HCT116 (cell line): ENCODE measurements at regions not wholly inside any gene's neighbourhood (a gene's known extent, or its start where the extent isn't known, plus 50 kb on each side); places are given as distances from the start of the nearest gene placed in this dataset.

Experiments
- ATAC-seq: fragments of 200-7000 bp; cut with Tn5 transposase; 2 replicates; pipeline ENCODE4 v1.9.1; 2020; ENCODE audit warnings: mild to moderate bottlenecking, moderate library complexity
- BruUV-seq: library from RNA; stranded (reverse); fragments of 400-500 nt; replicated peaks from 2 replicates; lab custom pipeline; 2021; lab: Mats Ljungman, UMichigan
- CTCF ChIA-PET: fragments of 300-600 bp; sonication (Branson Sonifier 250); formaldehyde crosslinking; loops from one replicate; lab custom pipeline; 2021; ENCODE audit warnings: antibody characterized with exemption; lab: Charles Lee
- POLR2A ChIA-PET: fragments of 300-600, 350-600 bp; sonication (Branson Sonifier 250); formaldehyde crosslinking; loops from one replicate; lab custom pipeline; 2021; ENCODE audit warnings: antibody characterized with exemption; lab: Charles Lee
- RAD21 ChIA-PET, 2 experiments: fragments of 300-600 bp; sonication (Branson Sonifier 250); formaldehyde crosslinking; loops; one replicate each; lab custom pipeline; 2023; ENCODE audit warnings: low total read pairs in 2 of 2; ENCODE audit not compliant: uncharacterized antibody in 2 of 2, unreplicated experiment in 2 of 2, low non-redundant PET in 1 of 2; lab: Charles Lee
- DNase-seq: peaks from one replicate; pipeline ENCODE4 v3.0.0-alpha.2; 2010; ENCODE audit warnings: low read depth, low spot score
- H2AFZ ChIP-seq: fragments of 200-600 bp; shearing (Covaris generic), sonication (generic); 2 replicates; pipeline ENCODE4 v1.6.1; 2017; ENCODE audit warnings: low read depth, mixed run types, mixed read lengths, antibody characterized with exemption, low read length; ENCODE audit not compliant: poor library complexity, severe bottlenecking
- H3K27ac ChIP-seq: 2 replicates; pipeline ENCODE4 v1.5.1; 2012; ENCODE audit warnings: low read depth, low read length
- H3K27me3 ChIP-seq: fragments of 200-600 bp; sonication (generic); 2 replicates; pipeline ENCODE4 v1.6.1; 2016; ENCODE audit warnings: mixed run types, low read length, mixed read lengths; ENCODE audit not compliant: insufficient read depth
- H3K36me3 ChIP-seq, 2 experiments: fragments of 200-500 bp in 1 of 2; fragments of 200-600 bp in 1 of 2; sonication (Bioruptor generic) in 1 of 2; sonication (generic) in 1 of 2; 2 replicates each; pipeline versions ENCODE4 v1.5.1 to v1.6.1; 2014 to 2016; ENCODE audit warnings: low read length in 2 of 2, inconsistent platforms in 1 of 2, mixed read lengths in 1 of 2, mixed run types in 1 of 2; ENCODE audit not compliant: insufficient read depth in 2 of 2, control insufficient read depth in 1 of 2
- H3K4me1 ChIP-seq, 2 experiments: fragments of 200-600 bp in 1 of 2; sonication (generic) in 1 of 2; 2 replicates each; pipeline versions ENCODE4 v1.5.1 to v1.6.1; 2012 to 2017; ENCODE audit warnings: low read length in 2 of 2, inconsistent platforms in 1 of 2, mild to moderate bottlenecking in 1 of 2, mixed read lengths in 1 of 2, mixed run types in 1 of 2, moderate library complexity in 1 of 2; ENCODE audit not compliant: insufficient read depth in 2 of 2, control insufficient read depth in 1 of 2
- H3K4me2 ChIP-seq: fragments of 200-600 bp; sonication (generic); 2 replicates; pipeline ENCODE4 v1.6.1; 2017; ENCODE audit warnings: mixed run types, low read length, mixed read lengths
- H3K4me3 ChIP-seq, 2 experiments: fragments of 200-600 bp in 1 of 2; sonication (generic) in 1 of 2; replicated peaks in 1 of 2; 2 replicates each; pipeline ENCODE4 v1.5.1; 2011 to 2016; ENCODE audit warnings: low read length in 2 of 2, control low read depth in 1 of 2, low read depth in 1 of 2, mild to moderate bottlenecking in 1 of 2, mixed read lengths in 1 of 2, mixed run types in 1 of 2
- H3K79me2 ChIP-seq: fragments of 200-600 bp; sonication (generic); 2 replicates; pipeline ENCODE4 v1.6.1; 2017; ENCODE audit warnings: mild to moderate bottlenecking, mixed run types, low read length, moderate library complexity, mixed read lengths; ENCODE audit not compliant: insufficient read depth
- H3K9ac ChIP-seq: fragments of 200-600 bp; sonication (generic); 2 replicates; pipeline ENCODE4 v1.6.1; 2016; ENCODE audit warnings: low read length, mixed read lengths
- H3K9me2 ChIP-seq: fragments of 200-600 bp; sonication (generic), shearing (Covaris generic); 2 replicates; pipeline ENCODE4 v1.6.1; 2017; ENCODE audit warnings: mixed run types, mild to moderate bottlenecking, moderate library complexity; ENCODE audit not compliant: insufficient read depth
- H3K9me3 ChIP-seq, 2 experiments: fragments of 200-500 bp in 1 of 2; fragments of 200-600 bp in 1 of 2; sonication (Bioruptor generic) in 1 of 2; sonication (generic) in 1 of 2; 2 replicates each; pipeline ENCODE4 v1.6.1; 2014 to 2017; ENCODE audit warnings: low read length in 2 of 2, mixed read lengths in 2 of 2, inconsistent platforms in 1 of 2, low read depth in 1 of 2, mild to moderate bottlenecking in 1 of 2, mixed run types in 1 of 2, moderate library complexity in 1 of 2; ENCODE audit not compliant: control insufficient read depth in 1 of 2, insufficient read depth in 1 of 2
- H4K20me1 ChIP-seq: fragments of 200-600 bp; sonication (generic), shearing (Covaris generic); 2 replicates; pipeline ENCODE4 v1.6.1; 2017; ENCODE audit warnings: mixed run types, mild to moderate bottlenecking, moderate library complexity; ENCODE audit not compliant: insufficient read depth
- CBX3 ChIP-seq: IDR thresholded peaks from 2 replicates; pipeline ENCODE4 v1.6.1; 2012; ENCODE audit warnings: low read depth
- CEBPB ChIP-seq: IDR thresholded peaks from 2 replicates; pipeline ENCODE4 v1.6.1; 2012; ENCODE audit warnings: low read depth
- CTCF ChIP-seq, 3 experiments: fragments of 200-600 bp in 1 of 3; sonication (generic) in 1 of 3; IDR thresholded peaks in 2 of 3; conservative IDR thresholded peaks in 1 of 3; 2 replicates each; pipeline ENCODE4 v1.5.1; 2012 to 2017; ENCODE audit warnings: low read depth in 2 of 3, low read length in 2 of 3, antibody characterized with exemption in 1 of 3, borderline replicate concordance in 1 of 3, control low read depth in 1 of 3, mild to moderate bottlenecking in 1 of 3, mixed read lengths in 1 of 3, mixed run types in 1 of 3, moderate library complexity in 1 of 3; ENCODE audit not compliant: insufficient read depth in 1 of 3
- EZH2phosphoT487 ChIP-seq: fragments of 200-600 bp; IDR thresholded peaks from 2 replicates; pipeline ENCODE4 v1.6.1; 2018; ENCODE audit warnings: antibody characterized with exemption, borderline replicate concordance
- FOSL1 ChIP-seq: IDR thresholded peaks from 2 replicates; pipeline ENCODE4 v1.6.1; 2012; ENCODE audit warnings: low read depth
- MAX ChIP-seq: IDR thresholded peaks from 2 replicates; pipeline ENCODE4 v1.6.1; 2012
- POLR2A ChIP-seq: IDR thresholded peaks from 2 replicates; pipeline ENCODE4 v1.7.0; 2011; ENCODE audit warnings: borderline replicate concordance; ENCODE audit not compliant: insufficient read depth, insufficient read length; ENCODE audit errors: extremely low read depth
- POLR2AphosphoS5 ChIP-seq: IDR thresholded peaks from 2 replicates; pipeline ENCODE4 v1.6.1; 2011; ENCODE audit warnings: mild to moderate bottlenecking, low read depth, low read length, moderate library complexity
- RAD21 ChIP-seq: IDR thresholded peaks from 2 replicates; pipeline ENCODE4 v1.6.1; 2012; ENCODE audit warnings: low read depth, mild to moderate bottlenecking
- REST ChIP-seq: IDR thresholded peaks from 2 replicates; pipeline ENCODE4 v1.6.1; 2012; ENCODE audit warnings: low read depth
- SP1 ChIP-seq: IDR thresholded peaks from 2 replicates; pipeline ENCODE4 v1.6.1; 2012; ENCODE audit warnings: low read depth
- SRF ChIP-seq: IDR thresholded peaks from 2 replicates; pipeline ENCODE4 v1.6.1; 2012; ENCODE audit warnings: low read depth
- TCF7L2 ChIP-seq: IDR thresholded peaks from 2 replicates; pipeline ENCODE4 v1.7.0; 2011; ENCODE audit warnings: borderline replicate concordance, inconsistent platforms; ENCODE audit not compliant: insufficient read depth, insufficient read length; ENCODE audit errors: extremely low read depth
- ZFX ChIP-seq: fragments of 450-650 bp; IDR thresholded peaks from 2 replicates; pipeline ENCODE4 v1.6.1; 2017
- ZNF274 ChIP-seq: fragments of 200-500 bp; sonication (Bioruptor generic); IDR thresholded peaks from 2 replicates; pipeline ENCODE4 v1.6.1; 2014; ENCODE audit warnings: mild to moderate bottlenecking, low read depth, low read length, inconsistent platforms
- intact Hi-C: fragments of 100-400 bp; cut with micrococcal nuclease; formaldehyde crosslinking; loops from 2 replicates; pipeline ENCODE4 v1.10.0; 2022

- intact Hi-C loops = no loop called here
- POLR2A ChIA-PET = no interaction called here
- H3K9me3 ChIP-seq = no peaks in the 10 kb centered on the region
- RAD21 ChIA-PET = no interaction called here
- ATAC-seq (no peak), DNase-seq (no peak)
- no peak overlapping the region for H3K4me3 ChIP-seq
- H3K27me3 ChIP-seq = no peaks in the 10 kb centered on the region
- H3K9me2 ChIP-seq = no peaks in the 10 kb centered on the region; the same call in 1 of the 2 replicates
- H3K4me1 ChIP-seq = peaks cover 0 to 4% of the 10 kb centered on the region in 2 experiments; a peak in 1 of 4 replicates
- H2AFZ ChIP-seq = no peak overlapping the region
- no peaks in the 10 kb centered on the region for H3K36me3 ChIP-seq
- CTCF ChIA-PET = interaction anchor here (0.7 to 1.9 kb wide), 3 partner anchors 25 to 584 kb away, joined by 3 to 5 read pairs (median 4); no protein-coding TSS in a partner anchor
- no TSS peak for BruUV-seq
- no peak overlapping the region for H3K4me2 ChIP-seq
- no peaks in the 10 kb centered on the region for H4K20me1 ChIP-seq
- H3K27ac ChIP-seq = no peak overlapping the region
- H3K79me2 ChIP-seq = no peaks in the 10 kb centered on the region
- no peak overlapping the region for H3K9ac ChIP-seq
- TF ChIP-seq EZH2phosphoT487 (no peak), SP1 (no peak)
Measured at GRCh38 chr5:174911118-174911517, 186.7 kb downstream of the MSX2 start.

GRCh38 chr5:174910245-174910737 is 185.9 kb downstream of the MSX2 start:
- Histone ChIP-seq H3K27ac (no peak overlapping the region), H3K4me1 (peaks cover 0 to 4% of the 10 kb centered on the region in 2 experiments; a peak in 1 of 4 replicates), H3K4me2 (peak overlapping the region; percentile 54), H3K27me3 (no peaks in the 10 kb centered on the region), H4K20me1 (no peaks in the 10 kb centered on the region), H3K4me3 (peak overlapping the region; percentile 15; a peak in 2 of 4 replicates), H3K36me3 (no peaks in the 10 kb centered on the region), H3K9me2 (no peaks in the 10 kb centered on the region), H3K9ac (no peak overlapping the region), H3K9me3 (no peaks in the 10 kb centered on the region), H2AFZ (peak overlapping the region; percentile 28), H3K79me2 (no peaks in the 10 kb centered on the region)
- RAD21 ChIA-PET = interaction anchor here in 1 of 2 experiments (0.5 kb wide), 2 partner anchors 27 to 47 kb away, joined by 3 to 5 read pairs; no protein-coding TSS in a partner anchor
- peak; percentile 49 for DNase-seq
- intact Hi-C loops = loop anchor here (1.0 kb wide), 2 partner anchors 26 to 791 kb away; no protein-coding TSS in a partner anchor
- BruUV-seq = no TSS peak
- TF ChIP-seq SRF = no peak
- TF ChIP-seq CBX3 = no peak; the same call in 1 of the 2 replicates
- TF ChIP-seq RAD21 = peak; percentile 95
- TF ChIP-seq TCF7L2 = no peak
- no peak for TF ChIP-seq FOSL1
- no peak for TF ChIP-seq CEBPB
- TF ChIP-seq MAX = 0 out of 2 replicates have a peak, but pooled peaks have one; percentile 27
- TF ChIP-seq CTCF (IDR thresholded peaks at IDR 0.05 in 2 of 3, conservative IDR thresholded peaks at IDR 0.05 in 1 of 3; ENCODE audit: borderline replicate concordance in 1 of 3, insufficient read depth in 1 of 3, low read depth in 2 of 3, low read length in 2 of 3) = peak; percentile 74 to 96 (median 93)
- TF ChIP-seq ZNF274 = no peak
- no peak for TF ChIP-seq REST
- no peak for TF ChIP-seq ZFX
- TF ChIP-seq POLR2A = no peak
- TF ChIP-seq POLR2AphosphoS5 = 0 out of 2 replicates have a peak, but pooled peaks have one; percentile 11
- TF ChIP-seq, all 23 proteins: peak for 4
- CTCF ChIA-PET = interaction anchor here (0.6 to 1.9 kb wide), 4 partner anchors 9 to 583 kb away, joined by 3 to 5 read pairs (median 4); no protein-coding TSS in a partner anchor
- POLR2A ChIA-PET = no interaction called here
- ATAC-seq = peak; percentile 100
